ENCODE measurements at regions not wholly inside any gene's neighbourhood (a gene's known extent, or its start where the extent isn't known, plus 50 kb on each side); places are given as distances from the start of the nearest gene placed in this dataset.

DNA sequence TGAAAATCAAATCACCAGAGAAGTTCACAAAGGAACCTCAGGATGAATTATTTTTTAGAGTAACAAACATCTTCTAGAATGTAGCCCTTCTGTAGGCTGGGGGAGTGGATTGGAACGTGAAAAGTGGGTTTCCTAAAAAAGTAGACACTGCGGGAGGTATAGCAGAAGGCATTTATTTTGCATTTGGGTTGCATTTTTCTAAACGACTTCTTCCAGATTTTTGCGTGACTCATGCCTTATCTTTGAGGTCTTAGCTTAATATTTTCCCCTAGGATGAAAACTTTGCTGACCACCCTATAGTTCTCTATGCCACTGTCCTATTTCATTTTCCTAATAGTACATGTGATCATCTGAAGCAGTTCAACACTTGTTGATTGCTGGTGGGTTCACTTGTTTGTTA lies 112.7 kb upstream of the JCAD start:
- no peak for DNase-seq (ENCODE audit: low spot score)
- CTCF ChIA-PET: no interaction called here
- POLR2A ChIA-PET (ENCODE audit: low non-redundant PET): no interaction called here
- TF ChIP-seq, protein P1, sequence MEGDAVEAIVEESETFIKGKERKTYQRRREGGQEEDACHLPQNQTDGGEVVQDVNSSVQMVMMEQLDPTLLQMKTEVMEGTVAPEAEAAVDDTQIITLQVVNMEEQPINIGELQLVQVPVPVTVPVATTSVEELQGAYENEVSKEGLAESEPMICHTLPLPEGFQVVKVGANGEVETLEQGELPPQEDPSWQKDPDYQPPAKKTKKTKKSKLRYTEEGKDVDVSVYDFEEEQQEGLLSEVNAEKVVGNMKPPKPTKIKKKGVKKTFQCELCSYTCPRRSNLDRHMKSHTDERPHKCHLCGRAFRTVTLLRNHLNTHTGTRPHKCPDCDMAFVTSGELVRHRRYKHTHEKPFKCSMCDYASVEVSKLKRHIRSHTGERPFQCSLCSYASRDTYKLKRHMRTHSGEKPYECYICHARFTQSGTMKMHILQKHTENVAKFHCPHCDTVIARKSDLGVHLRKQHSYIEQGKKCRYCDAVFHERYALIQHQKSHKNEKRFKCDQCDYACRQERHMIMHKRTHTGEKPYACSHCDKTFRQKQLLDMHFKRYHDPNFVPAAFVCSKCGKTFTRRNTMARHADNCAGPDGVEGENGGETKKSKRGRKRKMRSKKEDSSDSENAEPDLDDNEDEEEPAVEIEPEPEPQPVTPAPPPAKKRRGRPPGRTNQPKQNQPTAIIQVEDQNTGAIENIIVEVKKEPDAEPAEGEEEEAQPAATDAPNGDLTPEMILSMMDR (conservative IDR thresholded peaks at IDR 0.05; ENCODE audit: low read depth, low read length): no peak
- TF ChIP-seq EZH2 (IDR thresholded peaks at IDR 0.05; ENCODE audit: borderline replicate concordance, low read depth, low read length, poor library complexity, severe bottlenecking): no peak
- no TSS peak for BruUV-seq (replicated peaks)
- no peak overlapping the region for H3K4me3 ChIP-seq (ENCODE audit: low read depth, low read length, poor library complexity, severe bottlenecking)
- H3K27ac ChIP-seq (ENCODE audit: low read depth, low read length, poor library complexity, severe bottlenecking): no peak overlapping the region
- H3K4me1 ChIP-seq (ENCODE audit: insufficient read depth, low read length, poor library complexity, severe bottlenecking): no peaks in the 10 kb centered on the region
- intact Hi-C loops (cut with micrococcal nuclease; ENCODE audit: unreplicated experiment): no loop called here
- no peaks in the 10 kb centered on the region for H3K36me3 ChIP-seq (ENCODE audit: insufficient read depth, low read length, poor library complexity, severe bottlenecking)
- no peaks in the 10 kb centered on the region for H3K9me3 ChIP-seq (ENCODE audit: low read depth, low read length, poor library complexity, severe bottlenecking)
- H3K27me3 ChIP-seq (replicated peaks; ENCODE audit: insufficient read depth, low read depth, low read length, poor library complexity): no peaks in the 10 kb centered on the region

DNA sequence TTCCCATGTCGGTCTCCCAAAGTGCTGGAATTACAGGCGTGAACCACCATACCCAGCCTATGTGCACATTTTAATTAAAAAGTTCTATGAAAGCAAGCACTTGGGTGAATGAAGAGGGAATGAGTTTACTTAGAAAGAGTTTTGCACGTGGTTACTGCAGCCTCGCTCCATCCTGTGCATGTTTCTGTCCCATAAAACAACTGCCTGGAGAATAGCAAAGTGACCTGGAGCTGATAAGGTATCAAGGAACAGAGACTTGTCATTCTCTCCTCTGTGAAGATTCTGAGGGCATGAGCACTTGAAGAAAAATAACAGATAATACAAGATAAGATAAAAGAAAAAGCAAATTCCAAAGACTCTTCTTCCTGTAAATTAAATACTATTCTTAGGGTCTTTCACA lies 112.2 kb upstream of the JCAD start:
- no peak for DNase-seq (ENCODE audit: low spot score)
- no peaks in the 10 kb centered on the region for H3K36me3 ChIP-seq (ENCODE audit: insufficient read depth, low read length, poor library complexity, severe bottlenecking)
- H3K27me3 ChIP-seq (replicated peaks; ENCODE audit: insufficient read depth, low read depth, low read length, poor library complexity): no peaks in the 10 kb centered on the region
- intact Hi-C loops (cut with micrococcal nuclease; ENCODE audit: unreplicated experiment): no loop called here
- CTCF ChIA-PET: no interaction called here
- no peaks in the 10 kb centered on the region for H3K9me3 ChIP-seq (ENCODE audit: low read depth, low read length, poor library complexity, severe bottlenecking)
- H3K4me1 ChIP-seq (ENCODE audit: insufficient read depth, low read length, poor library complexity, severe bottlenecking): no peaks in the 10 kb centered on the region
- no TSS peak for BruUV-seq (replicated peaks)
- TF ChIP-seq EZH2 (IDR thresholded peaks at IDR 0.05; ENCODE audit: borderline replicate concordance, low read depth, low read length, poor library complexity, severe bottlenecking): no peak
- TF ChIP-seq, protein P1 (conservative IDR thresholded peaks at IDR 0.05; ENCODE audit: low read depth, low read length): no peak
- no peak overlapping the region for H3K27ac ChIP-seq (ENCODE audit: low read depth, low read length, poor library complexity, severe bottlenecking)
- no peak overlapping the region for H3K4me3 ChIP-seq (ENCODE audit: low read depth, low read length, poor library complexity, severe bottlenecking)
- POLR2A ChIA-PET (ENCODE audit: low non-redundant PET): no interaction called here

DNA sequence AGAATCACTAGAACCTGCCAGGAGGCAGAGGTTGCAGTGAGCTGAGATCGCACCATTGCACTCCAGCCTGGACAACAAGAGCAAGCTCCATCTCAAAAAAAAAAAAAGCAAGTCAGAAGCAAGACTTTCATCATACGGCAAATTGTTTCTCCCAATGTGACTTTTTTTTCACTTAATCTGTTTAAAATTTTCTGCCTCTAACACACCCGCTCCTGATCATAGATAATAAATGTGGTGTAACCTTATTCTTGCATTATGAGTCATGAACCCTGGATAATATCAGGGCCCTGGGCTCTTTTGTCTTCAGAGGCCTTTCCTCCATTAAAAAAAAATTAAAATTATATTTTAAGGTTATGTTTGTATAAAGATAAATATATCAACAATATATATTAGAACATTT lies 111.4 kb upstream of the JCAD start:
- Histone ChIP-seq H3K27me3 (replicated peaks; ENCODE audit: insufficient read depth, low read depth, low read length, poor library complexity) (no peaks in the 10 kb centered on the region), H3K9me3 (ENCODE audit: low read depth, low read length, poor library complexity, severe bottlenecking) (no peaks in the 10 kb centered on the region), H3K27ac (ENCODE audit: low read depth, low read length, poor library complexity, severe bottlenecking) (no peak overlapping the region), H3K4me3 (ENCODE audit: low read depth, low read length, poor library complexity, severe bottlenecking) (no peak overlapping the region), H3K36me3 (ENCODE audit: insufficient read depth, low read length, poor library complexity, severe bottlenecking) (no peaks in the 10 kb centered on the region), H3K4me1 (ENCODE audit: insufficient read depth, low read length, poor library complexity, severe bottlenecking) (no peaks in the 10 kb centered on the region)
- no TSS peak for BruUV-seq (replicated peaks)
- intact Hi-C loops (cut with micrococcal nuclease; ENCODE audit: unreplicated experiment): no loop called here
- no peak for TF ChIP-seq EZH2 (IDR thresholded peaks at IDR 0.05; ENCODE audit: borderline replicate concordance, low read depth, low read length, poor library complexity, severe bottlenecking)
- TF ChIP-seq, protein P1 (conservative IDR thresholded peaks at IDR 0.05; ENCODE audit: low read depth, low read length): no peak
- CTCF ChIA-PET: no interaction called here
- no peak for DNase-seq (ENCODE audit: low spot score)
- POLR2A ChIA-PET (ENCODE audit: low non-redundant PET): no interaction called here

All from A673 (cell line).